Stimulated activated CD4-positive, alpha-beta T cell treated with anti-CD3 and anti-CD28 coated beads, TNF-alpha, amount 100 ng/mL, for 48 hours (primary cell): ENCODE measurements at regions not wholly inside any gene's neighbourhood (a gene's known extent, or its start where the extent isn't known, plus 50 kb on each side); places are given as distances from the start of the nearest gene placed in this dataset.

Experiments
- DNase-seq, 3 donors: peaks; one replicate each; pipeline ENCODE4 v3.0.0-alpha.2; 2020; ENCODE audit warnings: low read depth in 3 of 3

DNA sequence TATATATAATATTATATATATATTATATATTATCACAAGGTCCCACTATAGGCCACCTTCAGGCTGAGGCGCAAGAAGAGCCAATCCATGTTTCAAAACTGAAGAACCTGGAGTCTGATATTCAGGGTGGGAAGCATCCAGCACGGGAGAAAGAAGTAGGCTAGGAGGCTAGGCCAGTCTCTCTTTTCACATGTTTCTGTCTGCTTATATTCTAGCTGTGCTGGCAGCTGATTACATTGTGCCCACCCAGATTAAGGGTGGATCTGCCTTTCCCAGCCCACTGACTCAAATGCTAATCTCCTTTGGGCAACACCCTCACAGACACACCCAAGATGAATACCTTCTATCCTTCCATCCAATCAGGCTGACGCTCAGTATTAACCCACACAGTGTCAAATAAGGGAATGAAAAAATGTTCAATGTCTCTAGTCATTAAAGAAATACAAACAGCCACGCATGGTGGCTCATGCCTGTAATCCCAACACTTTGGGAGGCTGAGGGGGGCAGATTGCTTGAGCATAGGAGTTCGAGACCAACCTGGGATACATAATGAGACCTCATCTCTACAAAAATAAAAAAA is 135.4 kb upstream of the PCBD1 start:
- no peak for DNase-seq

DNA sequence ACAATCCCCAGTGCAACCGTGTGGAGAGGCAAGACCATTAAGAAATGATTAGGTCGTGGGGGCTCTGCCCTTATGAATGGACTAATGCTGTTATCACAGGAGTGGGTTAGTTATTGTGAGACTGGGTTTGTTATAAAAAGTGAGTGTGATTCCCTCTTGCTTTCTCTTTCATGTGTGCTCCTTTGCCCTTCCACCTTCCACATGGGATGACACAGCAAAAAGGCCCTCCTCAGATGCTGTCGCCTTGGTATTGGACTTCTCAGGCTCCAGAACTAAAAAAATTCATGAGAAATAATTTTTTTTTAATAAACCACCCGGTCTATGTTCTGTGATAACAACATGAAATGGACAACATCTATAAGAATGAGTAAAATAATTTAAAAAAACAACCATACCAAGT is 136.1 kb upstream of the PCBD1 start:
- no peak for DNase-seq

DNA sequence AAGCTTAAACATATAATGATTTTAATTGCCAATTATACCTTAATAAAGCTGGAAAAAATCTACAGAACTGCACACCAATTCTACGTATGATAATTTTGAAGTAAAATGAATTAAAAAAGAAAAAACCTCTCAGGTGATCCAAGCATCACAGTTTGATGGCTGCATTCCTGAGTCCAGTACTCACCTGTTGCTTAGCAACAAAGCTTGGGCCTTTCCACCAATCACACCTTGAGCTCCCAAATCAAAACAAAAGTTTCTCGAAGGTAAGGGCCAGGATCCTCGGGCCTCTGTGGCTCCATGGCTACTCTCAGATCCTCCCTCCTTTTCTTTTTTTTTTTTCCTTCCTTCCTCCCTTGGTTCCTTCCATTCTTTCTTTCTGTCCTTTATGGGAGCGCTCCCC is 137.2 kb upstream of the PCBD1 start:
- no peak for DNase-seq

DNA sequence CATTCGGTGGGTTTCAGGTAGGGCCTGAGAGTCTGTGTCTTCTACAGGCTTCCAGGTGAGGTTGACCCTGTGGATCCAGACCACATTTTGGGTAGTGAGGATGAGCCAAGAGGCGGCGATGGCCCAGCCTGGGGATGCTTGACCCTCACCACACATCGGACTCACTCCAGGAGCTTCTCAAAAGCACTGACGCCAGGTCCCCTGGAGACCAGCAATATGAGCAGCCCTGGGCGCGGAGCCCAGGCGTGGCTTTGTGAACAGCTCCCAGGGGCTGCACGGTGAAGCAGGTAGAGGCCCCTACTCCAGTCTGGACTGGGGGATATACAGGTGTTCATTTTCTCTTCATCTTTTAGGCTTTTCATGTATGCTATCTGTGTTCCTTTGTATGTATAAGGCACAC is 139.7 kb upstream of the PCBD1 start:
- DNase-seq: no peak

DNA sequence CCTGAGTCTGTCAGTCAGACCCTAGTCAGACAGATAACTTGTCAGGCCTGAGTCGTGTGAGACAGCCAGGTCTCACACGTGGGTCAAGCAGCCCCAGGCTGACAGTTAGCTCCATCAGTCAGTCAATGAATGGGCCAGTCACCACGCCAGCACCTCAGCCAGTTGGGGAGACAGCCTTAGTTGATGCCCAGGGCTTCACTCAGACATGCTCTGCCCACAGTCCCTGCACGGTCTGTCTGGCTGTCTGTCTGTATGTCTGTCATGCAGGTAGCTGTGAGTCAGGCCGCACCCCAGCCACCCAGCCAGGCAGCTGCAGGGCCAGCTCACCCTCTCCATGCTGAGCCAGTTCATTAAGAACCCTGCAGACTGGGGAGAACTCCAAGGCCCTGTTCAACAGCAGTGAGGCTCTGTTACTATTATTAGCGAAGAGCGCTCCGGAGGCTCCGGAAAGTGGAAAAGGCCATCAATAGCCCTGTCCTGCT is 141.1 kb upstream of the PCBD1 start:
- DNase-seq: no peak

DNA sequence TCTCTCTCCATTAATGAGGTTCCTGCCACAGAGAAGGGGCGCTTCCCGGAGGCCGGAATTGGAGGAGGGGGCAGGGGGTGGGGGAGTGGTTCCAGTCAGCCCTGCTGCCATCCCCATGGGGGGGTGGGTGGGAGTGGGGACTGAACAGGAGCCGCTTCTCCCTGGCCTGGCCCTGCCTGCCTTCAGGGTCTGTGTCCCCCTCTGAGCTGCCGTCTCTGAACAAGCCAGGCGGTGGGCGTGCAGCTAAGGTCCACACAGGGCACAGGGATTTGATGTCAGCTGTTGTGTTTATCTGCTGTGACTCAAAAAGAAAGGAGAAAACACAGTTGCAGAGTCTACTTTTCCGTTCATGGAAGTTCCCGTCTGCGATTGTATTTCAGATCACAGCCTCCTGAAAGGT is 141.5 kb upstream of the PCBD1 start:
- DNase-seq: no peak

DNA sequence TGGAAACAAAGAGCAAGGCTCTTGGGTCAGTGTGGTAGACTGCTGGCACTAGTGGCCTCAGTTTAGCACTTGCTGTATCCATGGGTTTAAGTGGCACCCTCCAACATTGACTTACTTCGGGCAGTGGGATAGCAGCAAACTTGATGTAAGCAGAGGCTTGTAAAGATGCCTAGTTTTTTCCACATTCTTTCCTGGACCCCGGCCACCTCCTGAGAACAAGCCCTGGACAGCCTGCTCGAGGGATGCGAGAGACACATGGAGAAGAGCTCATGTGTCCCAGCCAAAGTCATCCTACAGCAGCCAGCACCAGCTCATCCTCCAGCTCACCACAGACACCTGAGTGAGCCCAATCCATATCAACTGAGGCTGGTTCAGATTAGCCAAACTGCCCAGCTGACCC is 142.7 kb upstream of the PCBD1 start:
- no peak for DNase-seq

DNA sequence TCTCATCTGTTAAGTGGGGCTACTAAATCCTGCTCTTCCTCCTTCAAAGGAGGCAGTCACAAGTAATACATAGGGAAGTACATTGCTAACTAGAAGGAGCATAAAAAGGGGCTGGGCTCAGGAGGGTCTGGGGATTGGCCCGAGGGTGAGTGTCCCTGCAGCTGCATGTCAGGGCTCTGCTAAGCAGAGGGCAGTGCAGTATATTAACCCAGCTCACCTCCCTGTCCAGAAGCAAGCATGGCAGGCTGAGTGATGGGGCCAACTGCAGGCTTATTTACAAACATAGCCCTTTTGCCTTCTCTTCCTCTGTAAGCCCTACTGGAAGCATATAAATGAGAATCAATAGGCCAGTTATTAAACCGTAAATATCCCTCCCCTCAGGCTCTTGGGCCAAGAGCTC is 143.2 kb upstream of the PCBD1 start:
- DNase-seq: no peak

DNA sequence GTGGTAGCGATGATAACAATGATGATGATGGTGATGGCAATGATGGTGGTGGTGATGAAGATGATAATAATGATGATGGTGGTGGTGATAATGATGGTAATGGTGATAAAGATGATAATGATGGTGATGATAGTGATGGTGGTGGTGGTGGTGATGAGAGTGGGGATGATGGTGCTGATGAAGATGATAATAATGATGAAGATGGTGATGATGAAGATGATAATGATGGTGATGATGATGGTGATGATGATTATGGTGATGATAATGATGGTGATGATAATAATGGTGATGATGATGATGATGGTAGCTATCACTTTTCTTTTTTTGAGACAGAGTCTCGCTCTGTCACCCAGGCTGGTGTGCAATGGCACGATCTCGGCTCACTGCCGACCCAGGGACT is 144.5 kb upstream of the PCBD1 start:
- no peak for DNase-seq

DNA sequence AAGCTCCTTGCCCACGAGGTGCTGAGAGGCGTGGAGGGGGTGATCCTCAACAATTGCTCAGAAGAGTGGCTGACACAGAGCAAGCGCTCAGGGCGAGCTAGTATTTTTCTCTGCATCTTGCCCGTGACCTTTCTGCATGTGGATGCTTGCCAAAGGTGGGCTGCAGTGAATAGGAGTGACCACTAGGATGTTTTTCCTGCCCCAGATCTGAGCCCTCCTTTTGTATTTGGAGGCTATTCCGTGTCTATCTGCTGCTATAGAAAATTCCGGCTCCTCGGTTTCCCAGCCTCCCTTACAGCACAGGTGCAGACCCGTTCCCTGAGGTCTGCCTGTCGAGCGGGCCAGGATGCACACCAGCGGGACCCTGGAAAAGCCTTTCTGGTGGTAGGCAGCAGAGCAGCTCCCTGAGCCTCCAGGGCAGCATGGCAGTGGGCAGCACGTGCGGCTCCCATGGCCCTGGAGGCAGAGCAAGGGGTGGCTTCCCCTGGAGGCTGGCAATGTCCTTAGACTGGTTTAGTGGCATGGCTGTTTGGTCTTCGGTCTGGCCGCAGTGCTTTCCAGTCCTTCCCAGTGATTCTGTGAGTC is 145.1 kb upstream of the PCBD1 start:
- no peak for DNase-seq

DNA sequence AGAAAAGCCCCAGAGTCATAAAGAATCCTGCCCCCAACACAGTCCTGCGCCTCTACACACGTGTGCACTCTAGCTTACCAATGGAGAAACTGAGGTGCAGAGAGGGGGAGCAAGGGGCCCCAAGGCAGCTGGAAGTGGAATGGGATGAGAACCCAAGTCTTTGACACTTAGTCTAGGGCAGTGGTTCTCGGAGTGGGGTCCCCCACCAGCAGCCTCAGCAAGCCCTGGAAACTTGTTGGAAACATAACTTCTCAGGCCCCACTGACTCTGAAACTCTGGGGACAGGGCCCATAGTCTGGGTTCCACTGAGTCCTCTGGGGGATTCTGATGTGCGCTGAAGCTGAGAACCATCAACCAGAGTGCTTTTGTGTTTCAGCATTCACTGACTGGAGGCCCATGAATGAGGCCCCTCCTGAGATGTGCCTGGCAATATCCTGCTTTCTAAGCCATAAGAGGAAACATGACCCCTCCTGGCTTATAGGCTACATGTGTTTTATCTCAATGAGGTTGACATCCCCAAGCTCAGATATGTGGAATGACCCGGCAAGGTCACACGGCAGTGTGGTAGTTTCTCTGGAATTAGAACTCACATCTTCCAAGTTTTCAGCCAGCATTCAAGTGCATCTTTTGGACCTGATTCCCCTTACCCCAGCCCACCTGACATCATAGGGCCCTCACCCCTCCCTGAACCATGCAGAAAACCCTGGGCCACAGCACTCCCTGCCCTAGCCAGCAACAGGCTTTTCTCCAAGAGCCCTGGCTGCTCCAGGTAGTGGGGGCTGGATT is 147.3 kb upstream of the PCBD1 start:
- no peak for DNase-seq

DNA sequence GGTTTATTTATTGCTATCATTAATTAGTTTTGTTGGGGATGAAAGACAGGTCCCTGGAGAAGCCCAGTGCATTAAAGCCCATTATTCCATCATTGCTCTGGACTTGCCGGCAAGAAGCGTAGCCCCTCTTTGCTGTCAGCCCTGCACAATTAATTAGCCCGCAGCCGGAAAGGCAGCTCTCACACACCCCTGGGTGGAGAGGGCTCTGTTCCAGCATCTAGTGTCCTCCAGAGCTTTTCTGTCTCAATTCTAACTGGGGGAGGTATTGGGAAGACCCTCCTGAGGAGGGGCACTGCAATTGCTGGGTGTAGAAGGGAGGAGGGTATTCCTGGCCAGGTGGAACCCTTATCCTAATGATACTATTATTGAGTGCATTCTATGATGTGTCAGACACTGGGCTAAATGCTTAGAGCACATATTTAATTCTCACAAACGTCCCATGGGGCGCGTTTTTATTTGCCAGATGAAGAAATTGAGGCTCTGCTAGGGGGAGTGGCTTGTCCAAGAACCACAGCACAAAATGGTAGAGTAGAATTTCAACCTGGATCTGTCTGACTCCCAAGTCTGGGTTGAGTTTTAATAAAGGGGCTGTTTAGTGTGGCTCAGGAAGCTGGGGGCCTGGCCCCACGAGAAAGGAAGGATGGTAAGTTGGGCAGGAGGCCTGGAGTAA is 148.1 kb upstream of the PCBD1 start:
- DNase-seq: no peak

DNA sequence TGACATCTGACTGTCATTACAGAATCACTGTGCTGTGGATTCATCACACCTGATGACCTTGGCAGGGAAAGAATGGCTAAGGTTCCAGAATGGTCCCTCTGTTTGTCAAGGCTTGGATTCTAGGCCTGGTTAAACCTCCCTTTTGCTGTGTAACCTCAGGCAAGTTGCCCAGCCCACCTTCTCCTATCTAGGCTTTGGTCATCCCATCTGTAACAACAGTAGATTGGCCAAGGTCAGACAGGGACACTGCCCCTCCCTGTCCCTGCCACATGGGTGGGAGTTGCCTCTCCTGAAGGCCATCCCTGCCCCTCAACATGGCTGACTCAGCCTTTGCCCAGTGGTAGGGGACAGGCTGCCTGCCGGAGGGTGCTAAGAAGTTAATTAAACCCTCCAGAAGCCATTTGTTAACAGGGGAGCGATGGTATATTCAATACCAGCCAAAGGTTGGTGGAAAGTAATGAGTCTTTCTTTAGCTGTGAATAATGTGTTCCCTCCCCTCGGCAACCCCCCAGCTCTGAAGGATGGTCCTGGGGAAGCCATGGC is 149.8 kb upstream of the PCBD1 start:
- no peak for DNase-seq

DNA sequence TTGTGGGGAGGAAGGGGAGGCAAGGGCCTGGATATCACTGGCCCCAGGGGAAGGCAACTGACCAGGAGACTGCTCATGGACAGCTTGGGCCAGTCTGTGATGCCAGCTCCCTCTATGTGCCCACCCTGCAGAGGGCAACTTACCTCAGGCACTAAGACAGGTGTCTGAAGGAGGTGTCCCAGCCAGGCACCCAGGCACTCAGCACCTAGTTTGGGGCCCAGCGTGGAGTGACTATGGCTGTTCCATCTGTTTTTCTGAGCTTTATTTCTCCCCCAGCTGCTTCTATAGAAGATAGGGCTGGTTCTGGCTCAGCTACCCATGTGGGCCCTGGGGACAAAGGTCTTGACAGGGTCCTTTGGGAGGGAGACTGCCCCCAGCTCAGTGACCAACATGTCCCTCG is 150.6 kb upstream of the PCBD1 start:
- DNase-seq: no peak

DNA sequence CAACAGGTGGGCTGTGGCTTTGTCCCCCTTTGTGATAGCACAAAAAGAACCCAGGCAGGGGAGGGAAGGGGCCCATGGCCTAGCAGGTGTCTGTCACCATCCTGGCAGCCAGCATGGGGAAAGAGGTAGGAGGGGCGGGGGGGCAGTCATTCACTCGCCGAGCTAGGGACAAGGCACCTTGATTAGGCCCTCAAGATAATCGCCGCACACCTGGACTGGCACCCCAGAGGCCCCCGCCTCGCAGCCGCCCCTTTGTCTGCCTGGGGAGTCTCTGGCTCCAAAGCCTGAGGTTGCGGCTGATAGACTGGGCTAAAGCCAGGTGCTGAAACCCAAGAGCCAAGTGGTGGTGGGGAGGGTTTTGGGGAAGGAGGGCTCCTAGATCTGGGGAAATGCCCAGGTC is 151.2 kb upstream of the PCBD1 start:
- no peak for DNase-seq

DNA sequence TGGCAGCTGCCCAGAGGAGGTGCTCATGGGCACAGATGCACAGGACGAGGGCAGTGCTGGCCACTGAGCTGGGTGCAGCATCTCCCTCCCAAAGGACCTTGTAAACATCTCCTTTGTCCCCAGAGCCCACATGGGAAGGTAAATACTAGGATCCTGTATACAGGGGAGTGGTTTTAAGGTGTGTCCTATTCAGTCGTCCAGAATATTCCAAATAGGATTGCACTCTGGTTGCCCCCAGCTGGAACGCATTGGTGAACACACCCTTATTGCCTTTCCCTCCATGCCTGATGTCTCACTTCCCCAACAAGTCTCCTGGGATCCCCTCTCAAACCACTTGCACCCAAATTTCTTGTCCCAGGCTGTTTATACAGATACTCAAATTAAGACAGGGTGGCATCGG is 152.0 kb upstream of the PCBD1 start:
- no peak for DNase-seq

DNA sequence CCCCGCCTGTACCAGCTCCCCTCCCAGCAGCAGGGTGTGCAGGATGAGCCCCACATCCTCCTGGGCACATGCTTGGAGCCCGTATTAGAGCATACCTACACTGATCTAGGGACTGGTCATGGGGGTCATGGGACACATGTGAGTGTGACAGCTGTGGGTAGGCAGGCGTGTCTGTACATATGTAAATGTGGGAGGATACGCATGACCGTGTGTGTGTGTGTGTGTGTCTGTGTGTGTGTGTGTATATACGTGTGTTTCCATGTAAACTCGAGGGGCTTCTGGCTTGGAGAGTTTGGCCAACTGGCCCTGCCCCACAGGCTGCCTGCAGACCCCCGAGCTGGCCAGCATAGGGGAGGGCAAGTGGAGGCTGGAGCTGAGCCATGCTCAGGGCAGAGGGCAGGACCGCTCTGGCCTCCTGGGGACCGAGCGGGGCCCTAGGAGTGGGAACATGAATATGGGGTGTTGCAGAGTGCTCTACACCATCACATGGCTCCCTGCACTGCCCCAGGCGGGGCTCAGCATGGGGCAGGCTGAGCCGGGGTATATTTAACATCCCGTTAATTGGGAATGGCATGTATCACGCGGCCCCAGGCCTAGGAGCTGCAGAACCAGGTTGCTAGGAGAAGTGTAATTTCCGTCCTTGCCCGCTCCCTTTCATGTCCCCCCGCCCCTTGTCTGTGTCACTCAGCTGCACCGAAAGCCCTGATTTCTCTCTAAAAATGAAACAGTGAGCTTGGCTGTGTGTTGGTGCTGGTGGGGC is 152.7 kb upstream of the PCBD1 start:
- no peak for DNase-seq

DNA sequence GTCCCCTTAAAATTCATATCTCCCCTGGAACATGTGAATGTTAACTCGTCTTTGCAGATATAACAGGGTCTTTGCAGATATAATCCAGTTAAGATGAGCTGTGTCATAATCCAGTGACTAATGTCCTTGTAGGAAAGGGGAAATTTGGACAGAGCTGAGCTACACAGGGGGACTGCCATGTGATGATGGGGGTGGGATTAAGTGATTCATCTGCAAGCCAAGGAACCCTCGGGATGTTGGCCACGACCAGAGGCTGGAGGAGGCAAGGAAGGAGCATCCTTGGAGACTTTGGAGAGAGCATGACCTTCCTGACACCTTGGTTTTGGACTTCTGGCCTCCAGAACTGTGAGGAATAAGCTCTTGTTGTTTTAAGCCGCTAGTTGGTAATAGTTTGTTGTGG is 153.9 kb upstream of the PCBD1 start:
- no peak for DNase-seq

DNA sequence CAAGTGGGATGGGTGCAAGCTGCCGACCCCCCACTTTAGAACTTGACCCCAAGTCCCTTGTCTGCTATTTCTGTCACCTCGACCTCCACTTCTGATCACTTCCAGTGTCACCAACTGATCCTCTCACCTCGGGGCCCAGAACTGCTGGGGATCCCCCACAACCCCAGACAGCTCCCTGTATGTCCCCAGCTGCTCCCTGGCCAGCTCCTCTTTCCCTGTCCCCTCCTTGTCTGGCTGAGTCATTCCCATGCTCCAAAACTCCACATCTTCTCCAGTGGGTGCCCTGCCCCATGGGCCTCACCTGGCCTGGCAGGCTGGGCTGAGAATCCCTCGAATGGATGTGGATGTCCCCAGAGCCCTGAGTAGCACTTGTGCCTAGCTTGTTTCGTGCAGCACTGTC is 154.3 kb upstream of the PCBD1 start:
- no peak for DNase-seq

DNA sequence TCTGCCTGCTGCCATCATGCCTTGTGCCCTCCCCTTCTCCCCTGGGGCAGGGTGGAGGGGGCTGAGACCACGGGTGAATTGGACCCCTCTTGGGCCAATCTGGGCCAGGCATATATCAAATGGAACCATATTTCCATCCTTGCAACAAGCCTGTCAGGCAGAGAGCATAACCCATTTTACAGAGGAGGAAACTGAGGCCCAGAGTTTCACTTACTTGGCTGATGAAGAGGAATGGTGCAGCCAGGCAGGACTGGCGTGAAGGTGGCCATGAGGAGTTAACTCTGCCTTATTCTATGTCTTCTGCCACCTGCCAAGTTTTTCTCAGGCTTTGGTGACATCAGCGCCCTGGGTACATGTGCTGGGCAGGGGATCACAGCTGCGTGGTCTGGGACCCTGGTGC is 155.5 kb upstream of the PCBD1 start:
- DNase-seq: no peak

DNA sequence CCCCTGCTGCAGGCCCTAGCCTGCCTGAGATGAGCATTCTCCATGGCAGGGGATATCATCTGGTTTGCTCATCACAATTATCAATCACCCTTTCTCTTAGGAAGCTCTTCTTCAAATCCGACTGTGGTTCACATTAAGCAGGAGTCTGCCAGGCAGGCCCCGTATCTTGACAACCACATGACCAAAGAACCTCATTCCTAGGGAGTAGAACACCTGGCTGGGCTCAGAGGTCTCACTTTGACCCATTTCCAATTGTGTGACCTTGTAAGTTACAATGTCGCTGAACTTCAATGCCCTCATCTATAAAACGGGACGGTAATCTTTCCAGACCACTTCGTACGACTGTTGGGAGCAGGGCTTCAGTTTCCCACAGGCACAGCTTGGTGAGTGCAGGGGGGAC is 156.4 kb upstream of the PCBD1 start:
- no peak for DNase-seq
